HUES48 (cell line): ENCODE measurements at regions not wholly inside any gene's neighbourhood (a gene's known extent, or its start where the extent isn't known, plus 50 kb on each side); places are given as distances from the start of the nearest gene placed in this dataset.
"Not testable (repeated sequence)": the region's sequence is repeated elsewhere in the genome, so short reads cannot be mapped to it uniquely, and the experiment has no call there.

Experiments
- H3K27ac ChIP-seq: one replicate; pipeline ENCODE4 v1.7.0; 2013; ENCODE audit warnings: low read depth, low read length, inconsistent platforms
- H3K27me3 ChIP-seq: 2 replicates; pipeline ENCODE4 v1.6.1; 2013; ENCODE audit warnings: mild to moderate bottlenecking, low read length; ENCODE audit not compliant: control insufficient read depth, insufficient read depth
- H3K36me3 ChIP-seq: 2 replicates; pipeline ENCODE4 v1.6.1; 2013; ENCODE audit warnings: low read length; ENCODE audit not compliant: control insufficient read depth, insufficient read depth
- H3K4me1 ChIP-seq: 2 replicates; pipeline ENCODE4 v1.6.1; 2013; ENCODE audit warnings: mild to moderate bottlenecking, low read length; ENCODE audit not compliant: control insufficient read depth, insufficient read depth
- H3K4me3 ChIP-seq: 2 replicates; pipeline ENCODE4 v1.5.1; 2013; ENCODE audit warnings: mild to moderate bottlenecking, low read depth, low read length
- H3K9ac ChIP-seq: 2 replicates; pipeline ENCODE4 v1.6.1; 2013; ENCODE audit warnings: mild to moderate bottlenecking, low read depth, low read length, moderate library complexity
- H3K9me3 ChIP-seq: 2 replicates; pipeline ENCODE4 v1.6.1; 2013; ENCODE audit warnings: low read length; ENCODE audit not compliant: control insufficient read depth, insufficient read depth

DNA sequence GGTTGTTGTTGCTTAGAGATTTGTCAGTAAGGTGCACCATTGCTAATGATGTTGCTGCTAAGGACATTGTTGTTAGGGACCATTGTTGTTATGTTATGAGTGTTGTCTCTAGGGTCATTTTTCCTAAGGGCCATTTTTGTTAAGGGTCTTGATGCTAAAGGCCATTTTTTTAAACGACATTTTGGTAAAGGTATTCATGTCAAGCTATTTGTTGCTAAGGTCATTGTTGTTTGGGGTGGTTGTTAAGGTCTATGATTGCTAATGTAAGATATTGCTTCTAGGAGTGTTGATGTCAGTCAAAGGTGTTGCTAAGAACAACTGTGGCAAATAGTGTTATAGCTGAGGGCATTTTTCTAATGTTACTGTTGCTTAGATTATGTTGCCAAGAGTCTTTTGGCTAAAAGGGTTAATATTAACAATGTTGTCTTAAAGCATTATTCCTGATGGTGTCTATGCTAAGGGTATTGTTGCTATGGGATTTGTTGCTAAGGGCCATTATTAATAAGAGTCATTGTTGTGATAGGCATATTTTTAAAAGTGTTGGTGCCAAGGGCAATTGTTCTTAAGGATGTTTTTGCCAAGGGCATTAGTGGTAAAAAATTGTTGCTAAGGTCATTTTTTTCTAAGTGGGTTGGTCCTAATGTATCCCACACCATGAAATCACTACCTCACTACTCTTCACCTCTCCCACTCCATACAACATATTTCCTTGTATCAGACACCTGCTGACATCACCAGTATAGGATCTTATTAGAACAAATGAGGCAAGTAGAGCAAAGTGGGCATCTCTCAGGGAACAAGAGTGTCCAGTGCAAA, 56.2 kb downstream of the SPATA31A6 start:
- not testable (repeated sequence) for H3K27ac ChIP-seq, H3K36me3 ChIP-seq, H3K4me1 ChIP-seq, H3K9me3 ChIP-seq, H3K27me3 ChIP-seq, H3K9ac ChIP-seq, H3K4me3 ChIP-seq

DNA sequence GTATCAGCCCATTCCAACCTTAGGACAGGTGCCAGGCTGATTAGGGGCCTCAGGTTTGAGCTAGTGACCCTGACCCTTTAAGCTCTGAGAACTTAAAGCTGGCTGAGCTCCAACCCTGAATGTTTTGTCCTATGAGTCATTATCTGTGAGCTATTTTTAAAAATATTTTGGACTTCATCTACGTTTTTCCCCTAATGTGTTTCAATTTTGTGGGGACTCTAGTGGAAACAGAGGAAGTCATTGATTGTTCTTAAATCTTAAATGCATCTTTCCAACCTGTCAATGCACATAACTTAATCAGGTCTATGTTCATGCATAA, 56.8 kb downstream of the SPATA31A6 start:
- not testable (repeated sequence) for H3K27ac ChIP-seq, H3K4me1 ChIP-seq, H3K9me3 ChIP-seq, H3K4me3 ChIP-seq, H3K27me3 ChIP-seq, H3K9ac ChIP-seq, H3K36me3 ChIP-seq

- not testable (repeated sequence) for H3K27ac ChIP-seq, H3K4me1 ChIP-seq, H3K36me3 ChIP-seq, H3K4me3 ChIP-seq, H3K9ac ChIP-seq, H3K9me3 ChIP-seq, H3K27me3 ChIP-seq
These were observed 59.8 kb downstream of the SPATA31A6 start for GRCh38 chr9:42243211-42243610.

DNA sequence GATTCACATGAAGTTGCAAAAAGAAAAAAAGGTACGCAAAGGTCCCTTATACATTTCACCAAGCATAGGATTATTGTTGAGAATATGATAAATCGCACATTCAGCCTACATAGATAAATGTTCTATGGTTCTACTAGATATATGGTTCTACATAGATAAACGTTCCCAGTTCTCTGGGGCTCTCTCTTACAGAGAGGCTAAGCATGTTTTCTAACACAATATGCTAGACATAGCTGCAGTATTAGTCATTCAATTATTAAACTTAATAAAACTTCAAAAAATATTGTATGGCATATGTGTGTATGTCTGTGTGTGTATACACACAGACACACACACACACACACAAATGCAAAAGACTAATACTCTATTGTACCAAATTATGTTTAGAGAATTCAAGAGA, 60.4 kb downstream of the SPATA31A6 start:
- not testable (repeated sequence) for H3K27me3 ChIP-seq, H3K4me3 ChIP-seq, H3K27ac ChIP-seq, H3K36me3 ChIP-seq, H3K9ac ChIP-seq, H3K4me1 ChIP-seq, H3K9me3 ChIP-seq

- H3K27ac ChIP-seq, H3K4me3 ChIP-seq, H3K36me3 ChIP-seq, H3K4me1 ChIP-seq, H3K9me3 ChIP-seq, H3K27me3 ChIP-seq, H3K9ac ChIP-seq: not testable (repeated sequence)
These were observed 85.3 kb downstream of the SPATA31A6 start for GRCh38 chr9:42268729-42269128.

DNA sequence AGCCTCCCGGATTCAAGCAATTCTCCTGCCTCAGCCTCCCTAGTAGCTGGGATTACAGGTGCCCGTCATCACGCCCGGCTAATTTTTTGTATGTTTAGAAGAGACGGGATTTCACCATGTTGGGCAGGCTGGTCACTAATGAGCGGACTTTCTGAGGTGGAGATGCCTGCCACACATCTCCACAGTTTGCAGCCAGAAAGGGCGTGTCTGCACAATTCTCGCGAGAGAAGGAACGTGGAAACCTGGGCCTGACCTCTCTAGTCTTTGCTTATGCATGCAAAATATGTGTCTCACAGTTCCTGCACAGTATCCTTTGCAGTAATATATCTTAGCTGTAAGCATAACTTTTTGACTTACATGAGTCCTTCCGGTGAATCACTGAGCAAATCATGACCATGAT, 85.7 kb downstream of the SPATA31A6 start:
- H3K27me3 ChIP-seq, H3K36me3 ChIP-seq, H3K9ac ChIP-seq, H3K27ac ChIP-seq, H3K4me1 ChIP-seq, H3K4me3 ChIP-seq, H3K9me3 ChIP-seq: not testable (repeated sequence)

DNA sequence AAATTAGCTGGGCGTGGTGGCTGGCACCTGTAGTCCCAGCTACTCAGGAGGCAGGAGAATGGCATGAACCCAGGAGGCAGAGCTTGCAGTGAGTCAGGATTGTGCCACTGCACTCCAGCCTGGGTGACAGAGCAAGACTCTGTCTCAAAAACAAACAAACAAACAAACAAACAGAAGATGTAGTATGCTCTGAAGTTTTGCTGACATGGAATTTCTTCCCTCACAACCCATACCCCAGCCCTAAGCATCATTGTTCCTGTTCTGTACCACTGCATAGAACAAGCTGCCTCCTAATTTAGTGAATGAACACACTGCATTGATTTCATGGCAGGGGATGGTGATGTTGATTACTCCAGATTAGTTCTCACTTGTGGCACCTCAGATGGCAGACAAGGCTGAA, 89.7 kb downstream of the SPATA31A6 start:
- not testable (repeated sequence) for H3K9ac ChIP-seq, H3K4me3 ChIP-seq, H3K9me3 ChIP-seq, H3K27ac ChIP-seq, H3K27me3 ChIP-seq, H3K4me1 ChIP-seq, H3K36me3 ChIP-seq

- H3K4me3 ChIP-seq, result no peak overlapping the region
- H3K27ac ChIP-seq, result no peak overlapping the region
- no peaks in the 10 kb centered on the region for H3K4me1 ChIP-seq
- no peaks in the 10 kb centered on the region for H3K36me3 ChIP-seq
- no peak overlapping the region for H3K9ac ChIP-seq
- H3K27me3 ChIP-seq, result no peaks in the 10 kb centered on the region
- H3K9me3 ChIP-seq, result no peaks in the 10 kb centered on the region
These were observed 91.7 kb downstream of the SPATA31A6 start for GRCh38 chr9:42275141-42275540.

GRCh38 chr9:42282531-42283178, 99.2 kb downstream of the SPATA31A6 start:
- not testable (repeated sequence) for H3K4me1 ChIP-seq, H3K27me3 ChIP-seq, H3K9ac ChIP-seq, H3K27ac ChIP-seq, H3K9me3 ChIP-seq, H3K4me3 ChIP-seq, H3K36me3 ChIP-seq

DNA sequence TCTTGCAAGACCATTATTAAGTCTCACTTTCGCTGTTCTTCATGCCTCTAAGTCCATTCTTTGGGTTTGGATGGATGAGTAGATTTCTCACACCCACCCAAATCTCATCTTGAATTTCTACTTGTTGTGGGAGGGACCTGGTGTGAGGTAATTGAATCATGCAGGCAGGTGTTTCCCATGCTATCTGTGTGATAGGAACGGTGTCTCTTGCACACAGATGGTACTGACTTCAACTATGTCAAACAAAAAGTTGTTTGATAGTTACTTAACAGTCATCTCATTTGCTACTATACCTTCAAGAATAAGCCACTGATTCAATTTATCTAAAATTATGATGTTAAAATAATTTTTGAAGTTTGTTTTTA, 99.7 kb downstream of the SPATA31A6 start:
- H3K27me3 ChIP-seq, H3K9ac ChIP-seq, H3K4me1 ChIP-seq, H3K4me3 ChIP-seq, H3K27ac ChIP-seq, H3K36me3 ChIP-seq, H3K9me3 ChIP-seq: not testable (repeated sequence)

- not testable (repeated sequence) for H3K9ac ChIP-seq, H3K27ac ChIP-seq, H3K27me3 ChIP-seq, H3K4me3 ChIP-seq, H3K4me1 ChIP-seq, H3K36me3 ChIP-seq, H3K9me3 ChIP-seq
These were observed 102.8 kb downstream of the SPATA31A6 start for GRCh38 chr9:42286145-42286845.
